HG03045 (cell line): ENCODE measurements at regions not wholly inside any gene's neighbourhood (a gene's known extent, or its start where the extent isn't known, plus 50 kb on each side); places are given as distances from the start of the nearest gene placed in this dataset.

Experiments
- ATAC-seq: cut with Tn5 transposase; IDR thresholded peaks from one replicate; pipeline ENCODE4 v1.9.1; 2021; ENCODE audit warnings: mild to moderate bottlenecking, moderate library complexity; ENCODE audit not compliant: unreplicated experiment

DNA sequence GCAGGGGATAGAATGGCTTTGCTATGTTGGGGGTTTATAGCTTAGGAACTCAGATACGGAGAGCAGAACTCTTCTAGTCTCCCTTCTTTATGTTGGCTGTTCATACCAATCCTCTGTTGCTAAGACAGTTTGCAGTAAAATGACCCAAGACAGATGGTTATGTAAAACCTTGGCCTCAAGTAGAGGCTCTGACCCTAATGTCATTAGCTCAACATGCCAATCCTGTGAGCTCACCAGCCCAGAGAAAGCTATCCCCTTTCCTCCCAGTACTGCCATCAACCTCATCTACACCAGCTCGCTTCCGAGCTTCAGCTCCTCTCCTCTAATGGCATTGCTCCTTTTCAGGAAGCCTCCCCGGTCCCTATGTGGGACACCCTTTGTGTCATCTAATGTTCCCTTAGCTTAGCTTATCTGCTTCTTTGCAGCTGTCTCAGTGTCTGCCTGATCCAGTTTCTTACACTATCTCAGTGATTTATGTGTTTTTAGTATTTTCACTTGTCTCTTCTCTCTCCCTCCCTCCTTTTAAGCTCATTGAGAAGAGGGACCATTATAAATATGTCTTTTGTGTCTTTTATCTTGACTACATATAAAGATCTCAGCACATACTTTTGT, 281.3 kb upstream of the CLINT1 start:
- no peak for ATAC-seq

DNA sequence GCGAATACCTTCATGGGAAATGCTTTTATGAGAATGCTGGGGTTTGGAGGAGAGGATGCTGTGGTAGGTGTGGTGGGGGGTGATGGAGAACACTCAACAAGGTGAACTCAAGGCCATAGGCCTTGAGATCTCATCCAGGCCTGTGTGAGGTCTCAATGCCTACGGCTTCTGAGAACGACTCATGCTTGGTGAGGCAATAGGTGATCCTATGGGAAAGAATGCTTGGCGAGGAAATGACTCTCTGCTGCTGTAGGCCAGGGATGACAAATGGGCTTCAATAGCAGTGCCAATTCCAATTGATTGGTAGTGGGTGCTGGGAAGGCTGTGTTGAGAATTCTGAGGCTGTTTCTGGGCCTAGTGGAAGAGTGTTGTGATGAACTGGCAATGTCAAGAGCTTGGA, 280.2 kb upstream of the CLINT1 start:
- ATAC-seq = no peak

DNA sequence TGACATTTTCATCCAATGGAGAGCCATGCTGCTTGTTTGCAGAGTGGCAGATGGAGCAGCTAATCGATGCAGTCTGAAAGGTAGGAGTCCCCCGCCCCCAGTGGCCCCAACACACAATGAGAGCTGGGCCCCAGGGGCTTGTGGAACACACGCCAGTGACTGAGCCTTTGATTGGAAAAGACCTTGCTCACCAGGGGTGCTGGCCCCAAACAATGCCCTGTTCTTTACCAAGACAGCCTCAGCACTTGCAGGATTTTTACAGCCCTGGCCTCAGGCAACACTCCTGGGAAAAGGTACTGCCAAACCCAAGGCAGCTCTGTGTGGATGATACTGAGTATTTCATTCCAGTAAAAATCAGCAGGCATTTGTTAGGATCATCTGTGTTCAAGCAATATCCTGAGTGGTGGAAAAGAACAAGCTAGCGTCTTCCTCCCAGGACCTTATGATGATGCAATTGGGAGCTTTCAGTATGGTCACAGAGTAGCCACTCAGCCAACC, 276.8 kb upstream of the CLINT1 start:
- ATAC-seq = no peak

DNA sequence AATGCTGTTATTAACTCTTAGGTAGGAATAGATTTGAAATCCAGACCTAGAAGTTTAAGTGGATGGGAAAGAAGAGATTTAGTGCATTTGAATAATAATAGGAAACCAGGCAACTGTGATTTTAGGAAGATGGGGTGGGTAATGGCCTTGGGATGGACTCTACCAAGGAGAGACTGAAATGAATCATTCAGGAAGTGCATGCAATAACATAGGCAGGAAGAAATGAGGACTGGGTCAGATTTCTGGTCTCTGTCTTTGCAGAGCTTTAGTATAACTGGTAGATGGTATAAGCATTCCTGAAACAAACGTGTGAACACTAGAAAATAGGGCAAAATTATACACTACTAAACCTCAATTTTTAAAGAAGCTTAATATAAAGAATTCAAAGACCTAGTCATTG, 274.4 kb upstream of the CLINT1 start:
- no peak for ATAC-seq

DNA sequence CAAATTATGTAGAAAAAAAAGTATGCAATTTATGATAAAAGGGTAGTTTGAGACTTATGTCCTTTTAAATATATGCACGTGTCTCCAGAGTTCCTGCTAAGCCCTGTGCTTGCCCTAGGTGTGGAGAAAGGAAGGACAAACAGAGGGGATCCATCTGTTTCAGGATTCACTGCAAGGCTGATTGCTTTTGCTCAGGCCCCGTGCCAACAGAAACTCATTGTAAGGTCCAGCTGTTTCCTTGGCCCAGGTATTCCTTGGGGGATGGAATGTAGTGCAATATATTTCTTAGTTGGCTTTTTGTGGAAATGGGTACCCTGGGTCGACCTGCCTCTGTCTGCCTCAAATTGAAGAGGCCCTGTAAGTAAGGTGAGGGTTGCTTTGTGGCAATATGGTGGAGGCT, 268.6 kb upstream of the CLINT1 start:
- no peak for ATAC-seq

DNA sequence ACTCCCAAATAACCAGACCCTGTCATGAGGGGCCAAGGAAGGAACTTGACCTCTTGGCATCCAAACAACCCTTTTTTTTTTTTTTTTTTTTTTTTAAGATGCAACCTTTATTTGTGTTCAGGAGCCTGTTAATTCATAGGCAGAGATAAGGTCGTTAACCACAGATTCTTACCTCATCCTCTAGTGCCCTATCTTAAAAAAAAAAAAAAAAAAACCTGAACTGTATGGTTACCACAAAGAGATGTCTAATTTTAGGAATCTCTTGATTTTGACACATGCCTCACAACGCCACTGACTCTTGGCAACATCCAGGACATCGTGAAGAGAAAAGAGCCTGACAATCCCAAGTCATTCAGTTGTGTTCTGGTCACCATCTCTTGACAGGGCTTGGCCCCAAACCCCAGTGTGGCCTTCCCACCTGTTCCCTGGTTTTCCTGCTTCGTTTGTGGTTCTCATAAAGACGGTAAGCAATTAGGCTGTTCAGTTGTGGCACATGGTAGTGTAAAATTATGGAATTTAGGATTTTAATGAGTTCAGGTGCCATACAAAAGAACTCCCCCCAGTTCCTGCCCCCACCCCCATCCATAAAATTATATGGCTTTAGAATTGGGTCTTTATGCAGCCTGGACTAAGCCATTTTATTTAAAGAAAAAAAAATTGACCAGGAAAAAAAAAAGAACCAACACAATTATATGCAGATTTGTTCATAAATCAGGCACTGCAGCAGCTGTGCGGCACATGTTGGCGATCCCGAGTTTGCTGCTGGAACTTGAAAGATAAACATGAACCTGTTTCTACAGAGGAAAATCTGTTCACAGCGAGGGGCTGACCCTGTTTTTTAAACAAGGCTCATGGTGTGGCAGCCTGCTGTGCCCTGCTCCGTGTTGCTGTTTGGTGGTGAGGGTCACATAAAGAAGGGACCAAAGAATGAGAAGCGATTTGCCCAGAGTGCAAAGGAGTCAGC, 267.8 kb upstream of the CLINT1 start:
- no peak for ATAC-seq

DNA sequence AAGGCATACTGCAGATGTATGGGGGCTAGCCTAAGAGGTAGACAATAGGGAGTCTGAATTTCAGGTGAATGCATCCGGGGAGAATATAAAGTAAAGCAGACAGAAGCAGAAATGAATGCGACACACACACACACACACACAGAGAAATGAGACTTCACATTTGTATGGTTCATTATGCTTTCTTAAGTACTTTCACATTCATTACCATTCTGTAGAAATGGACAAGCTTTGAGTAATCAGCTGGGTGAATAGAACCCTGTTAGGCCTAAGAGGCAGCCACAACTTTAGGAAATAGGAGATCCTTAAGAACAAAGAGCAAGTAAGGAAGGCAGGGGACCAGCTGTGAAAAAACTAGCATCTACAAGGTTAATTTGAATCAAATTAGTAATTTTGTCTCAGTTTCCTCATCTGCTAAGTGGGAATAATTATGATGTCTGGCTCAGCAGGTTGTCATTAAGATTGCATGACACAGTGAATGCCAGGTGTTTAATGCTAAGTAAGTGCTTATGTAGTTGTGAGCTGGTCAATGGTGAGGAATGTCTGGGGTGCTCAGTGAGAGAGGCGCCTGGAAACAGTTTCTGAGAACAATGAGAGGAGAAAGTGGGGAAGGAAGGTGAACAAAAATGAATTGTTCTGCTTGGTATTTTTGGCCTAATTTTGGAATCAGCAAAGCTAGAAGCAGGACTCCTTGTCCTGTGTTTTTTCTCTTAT, 265.8 kb upstream of the CLINT1 start:
- no peak for ATAC-seq

DNA sequence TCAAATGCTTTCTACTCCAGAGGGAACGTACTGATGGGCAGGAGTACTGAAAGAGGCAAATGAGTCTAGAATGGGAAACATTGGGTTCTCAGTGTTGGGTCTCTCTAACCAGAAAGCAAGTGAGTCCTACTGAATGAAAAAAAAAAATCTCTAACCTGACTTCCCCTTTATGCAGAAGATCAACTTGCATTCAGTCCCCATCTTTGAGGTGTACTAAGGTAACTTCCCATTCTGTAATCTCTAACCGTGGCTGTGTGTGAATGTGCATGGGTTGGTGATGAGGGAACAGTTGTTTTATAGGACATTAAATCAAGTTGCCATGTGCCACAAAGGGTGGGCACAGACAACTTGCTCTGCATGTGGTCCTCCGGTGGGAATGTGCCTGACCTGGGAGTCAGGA, 264.6 kb upstream of the CLINT1 start:
- ATAC-seq = no peak

DNA sequence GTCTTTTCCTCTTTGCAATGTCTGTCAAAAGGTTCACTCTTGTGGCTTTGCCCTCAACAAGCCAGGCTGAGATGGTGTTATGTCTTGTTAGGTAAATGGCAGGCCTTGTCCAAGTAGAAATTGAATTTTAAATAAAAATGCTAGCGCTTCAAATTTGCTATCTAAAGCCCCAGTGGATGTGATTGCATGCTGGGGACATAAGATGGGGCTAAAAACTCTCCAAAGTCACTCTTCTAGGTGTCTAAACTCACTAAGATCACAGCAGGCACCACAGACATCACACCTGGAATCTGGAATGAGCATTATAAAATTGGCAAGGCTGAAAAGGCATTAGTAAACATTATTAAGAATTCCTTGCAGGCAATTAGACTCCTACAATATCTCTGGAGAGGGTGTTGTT, 262.7 kb upstream of the CLINT1 start:
- no peak for ATAC-seq

DNA sequence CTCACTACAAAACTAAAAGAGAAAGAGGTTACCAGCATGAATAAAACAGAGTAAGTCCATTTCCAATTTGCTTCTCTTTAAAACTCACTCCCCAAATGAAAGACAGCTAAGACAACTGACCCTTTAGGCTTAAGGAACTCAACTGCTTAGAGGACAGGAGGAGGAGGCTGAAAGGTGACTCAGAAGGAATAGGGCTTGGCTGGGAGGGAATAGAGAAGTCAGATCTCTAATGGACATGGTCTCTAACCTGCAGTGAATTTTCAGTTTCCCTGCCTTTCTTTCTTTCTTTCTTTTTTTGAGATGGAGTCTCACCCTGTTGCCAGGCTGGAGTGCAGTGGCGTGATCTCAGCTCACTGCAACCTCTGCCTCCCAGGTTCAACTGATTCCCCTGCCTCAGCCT, 261.8 kb upstream of the CLINT1 start:
- no peak for ATAC-seq

DNA sequence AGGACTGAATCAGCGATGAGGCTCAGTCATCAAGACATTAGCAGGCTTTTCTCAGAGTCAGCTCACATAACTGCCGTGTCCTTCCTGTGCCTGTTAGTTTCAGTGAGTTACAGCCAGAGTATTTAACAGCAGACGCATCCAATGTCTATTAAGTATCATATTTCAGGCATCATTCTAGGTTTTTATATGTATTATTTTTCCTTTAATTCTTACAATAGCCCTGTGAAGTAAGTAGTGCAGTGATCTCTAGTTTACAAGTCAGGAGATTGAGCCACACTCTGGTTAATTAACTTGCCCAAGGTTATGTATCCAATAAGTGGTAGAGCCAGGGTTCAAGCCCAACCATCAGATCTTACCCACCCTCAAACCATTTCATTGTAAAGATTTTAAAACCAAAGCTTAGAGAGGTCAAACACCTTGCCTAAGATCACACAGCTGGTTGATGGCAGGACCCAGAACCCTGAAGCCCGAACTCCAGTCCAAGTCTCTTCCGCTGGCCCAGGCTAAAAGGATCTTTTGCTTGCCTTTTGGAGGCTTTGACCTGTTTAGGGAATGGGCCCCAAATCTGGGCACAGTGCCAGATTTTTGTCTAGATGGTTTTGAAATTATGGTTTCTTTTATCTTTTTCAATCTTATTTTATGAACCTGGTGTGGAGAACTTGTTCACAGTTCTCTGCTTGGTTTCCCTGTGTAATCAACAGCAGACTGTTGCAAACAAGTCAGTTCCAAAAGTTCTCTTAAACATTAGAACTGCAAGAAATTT, 261.2 kb upstream of the CLINT1 start:
- ATAC-seq = no peak

DNA sequence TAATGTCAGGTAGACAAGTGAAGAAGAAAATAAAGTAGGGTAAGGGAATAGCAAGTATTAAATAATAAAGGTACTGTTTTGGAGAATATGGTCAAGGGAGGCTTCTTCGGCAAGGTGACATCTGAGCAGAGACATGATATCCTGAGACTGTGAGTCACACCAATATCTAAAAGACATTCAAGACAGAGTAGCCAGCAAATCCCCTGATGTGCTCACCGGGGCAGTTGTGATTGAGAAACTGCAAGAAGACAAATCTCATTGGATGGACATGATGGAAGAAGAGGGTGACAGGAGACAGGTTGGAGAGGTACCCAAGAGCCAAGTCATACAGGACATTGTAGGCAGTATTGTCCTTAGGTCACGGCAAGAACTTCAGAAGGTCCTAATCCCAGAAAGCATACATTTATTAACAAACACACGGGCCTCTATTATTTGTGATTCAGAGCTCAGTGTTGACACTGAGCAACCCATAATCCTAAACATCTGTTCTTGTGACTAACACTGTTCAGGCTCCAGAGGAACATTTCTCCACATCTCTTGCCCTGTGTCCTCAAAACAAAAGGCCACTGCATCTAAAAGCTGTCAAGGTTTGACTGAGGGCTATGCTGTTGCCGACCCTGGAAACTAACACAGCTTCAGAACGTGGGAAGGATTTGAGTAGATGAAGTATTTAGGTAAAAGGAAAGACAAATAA, 258.7 kb upstream of the CLINT1 start:
- no peak for ATAC-seq

DNA sequence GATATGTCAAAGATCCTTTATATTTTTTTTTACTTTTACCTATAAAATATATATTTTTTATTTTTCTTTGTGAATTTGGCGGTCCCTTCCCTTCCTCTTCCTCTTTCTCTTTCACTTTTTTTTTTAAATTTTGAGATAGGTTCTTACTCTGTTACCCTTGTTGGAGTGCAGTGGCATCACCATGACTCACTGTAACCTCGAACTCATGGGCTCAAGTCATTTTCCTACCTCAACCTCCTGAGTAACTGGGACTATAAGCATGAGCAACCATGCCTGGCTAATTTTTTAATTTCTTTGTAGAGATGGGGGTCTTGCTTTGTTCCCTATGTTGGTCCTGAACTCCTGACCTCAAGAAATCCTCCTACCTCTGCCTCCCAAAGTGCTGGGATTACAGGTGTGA, 258.0 kb upstream of the CLINT1 start:
- ATAC-seq = no peak

DNA sequence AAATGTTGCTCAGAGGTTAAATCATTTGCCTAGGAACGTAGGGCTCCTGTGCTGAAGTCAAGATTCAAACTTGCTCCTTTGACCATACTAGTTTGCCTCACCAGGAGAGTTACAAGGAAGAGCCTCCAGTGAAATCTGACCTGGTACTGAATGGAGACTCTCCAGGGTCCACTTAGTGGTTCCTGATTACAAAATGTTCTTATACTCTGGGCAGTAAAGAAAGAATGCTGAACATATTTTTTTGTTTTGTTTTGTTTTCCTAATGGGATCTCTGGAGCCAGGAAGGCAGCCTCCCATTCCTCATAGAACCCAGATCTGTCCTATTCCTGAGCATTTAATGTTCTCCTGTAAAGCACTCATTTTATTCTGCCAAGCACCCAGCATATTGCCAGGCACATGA, 256.5 kb upstream of the CLINT1 start:
- ATAC-seq = no peak

DNA sequence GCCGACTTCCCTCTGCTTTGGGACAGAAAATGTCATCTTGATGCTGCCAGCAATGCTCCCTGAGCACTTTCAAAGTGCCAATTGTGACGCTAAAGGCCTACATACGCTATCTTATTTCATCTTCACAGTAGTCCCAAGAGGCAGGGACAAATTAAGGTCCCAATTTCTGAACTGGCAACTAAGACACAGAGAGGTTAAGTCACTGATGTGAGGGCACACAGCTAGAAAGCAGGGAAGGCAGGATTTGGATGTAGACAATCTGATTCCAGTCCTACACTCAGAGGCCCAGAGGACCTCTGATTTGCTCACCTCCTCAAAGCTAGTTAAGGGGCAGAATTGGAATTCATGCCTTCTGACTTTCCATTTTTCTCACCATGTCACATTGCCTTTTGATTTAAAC, 249.2 kb upstream of the CLINT1 start:
- no peak for ATAC-seq

DNA sequence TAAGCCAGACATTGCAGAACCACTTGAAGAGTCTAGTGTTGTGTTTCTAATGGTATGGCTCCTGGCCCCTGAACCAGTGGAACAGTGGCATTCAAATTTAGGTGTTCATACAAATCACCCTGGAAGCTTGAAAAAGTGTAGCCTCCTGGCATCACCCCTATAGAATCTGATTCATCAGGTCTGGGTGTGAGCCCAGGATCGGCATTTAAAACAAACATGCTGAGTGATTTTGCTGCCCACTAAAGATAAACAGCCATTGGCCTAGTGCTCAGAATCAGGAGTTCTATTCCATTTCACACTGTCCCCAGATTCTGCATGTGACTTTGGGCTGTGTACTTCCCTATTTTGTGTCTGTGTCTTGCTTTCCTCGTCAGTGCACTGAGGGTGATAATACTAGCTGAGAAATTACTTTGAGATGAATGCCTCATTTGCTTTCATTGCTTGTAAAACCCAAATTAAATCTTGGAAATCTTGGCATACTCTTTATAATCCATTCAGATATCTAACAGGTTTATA, 241.5 kb upstream of the CLINT1 start:
- ATAC-seq = no peak

DNA sequence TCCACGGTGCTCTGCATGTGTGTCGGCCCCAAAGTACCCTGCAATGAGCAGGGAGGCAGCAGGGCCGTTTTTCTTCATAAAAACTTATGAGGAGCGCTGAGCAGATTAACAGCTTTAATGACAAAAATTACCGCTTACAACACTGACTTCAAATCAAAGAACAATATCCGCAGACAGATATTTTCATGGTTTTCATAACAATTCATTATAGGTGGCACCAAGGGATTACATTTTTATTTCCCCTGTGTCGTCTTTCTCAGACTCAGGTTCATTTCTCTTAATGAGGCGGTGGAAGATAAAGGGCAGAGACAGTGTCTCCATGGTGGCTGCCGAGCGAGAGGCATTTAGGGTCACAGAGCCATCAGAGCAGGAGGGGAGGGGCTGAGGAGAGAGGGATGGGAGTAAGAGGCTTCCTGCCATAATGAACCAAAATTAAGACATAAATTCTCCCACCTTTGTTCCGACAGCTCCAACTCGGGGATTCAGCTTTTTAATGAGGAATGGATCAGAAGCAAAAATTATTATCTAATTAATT, 240.7 kb upstream of the CLINT1 start:
- ATAC-seq = no peak

DNA sequence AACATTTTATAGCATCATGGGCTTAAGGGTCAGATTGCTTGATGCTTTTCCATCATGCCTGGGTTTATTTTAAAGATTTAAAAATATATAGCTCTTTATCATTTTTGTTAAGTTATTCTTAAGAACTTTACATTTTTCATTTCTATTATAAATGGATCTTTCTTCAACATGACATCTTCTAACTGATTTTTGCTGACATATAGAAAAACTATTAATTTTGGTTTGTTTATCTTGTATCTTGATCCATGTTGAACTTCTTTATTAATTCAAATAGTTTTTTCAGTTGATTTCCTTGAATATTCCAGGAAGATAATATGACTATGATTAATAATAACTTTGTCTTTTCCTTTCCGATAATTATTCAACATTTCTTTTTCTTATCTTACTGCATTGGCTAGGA, 237.9 kb upstream of the CLINT1 start:
- ATAC-seq = no peak

DNA sequence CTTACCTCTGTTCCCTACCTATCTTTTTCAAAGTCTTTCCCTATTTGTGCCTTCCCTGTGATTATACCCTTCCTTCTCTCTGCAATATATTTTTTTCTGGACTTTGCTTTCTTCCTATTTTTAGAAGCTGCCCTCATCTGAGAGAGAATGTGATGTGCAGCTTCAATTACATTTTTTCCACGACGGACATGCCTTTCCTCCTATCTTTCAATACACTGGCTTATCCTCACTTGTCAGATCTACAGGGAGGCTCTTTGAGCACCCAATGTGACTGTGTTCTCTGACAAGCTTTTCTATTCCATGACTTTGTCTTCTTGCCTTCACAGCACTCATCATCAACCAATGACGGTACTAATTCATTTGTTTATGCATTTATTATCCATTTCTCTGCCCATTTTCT, 227.9 kb upstream of the CLINT1 start:
- ATAC-seq = no peak

DNA sequence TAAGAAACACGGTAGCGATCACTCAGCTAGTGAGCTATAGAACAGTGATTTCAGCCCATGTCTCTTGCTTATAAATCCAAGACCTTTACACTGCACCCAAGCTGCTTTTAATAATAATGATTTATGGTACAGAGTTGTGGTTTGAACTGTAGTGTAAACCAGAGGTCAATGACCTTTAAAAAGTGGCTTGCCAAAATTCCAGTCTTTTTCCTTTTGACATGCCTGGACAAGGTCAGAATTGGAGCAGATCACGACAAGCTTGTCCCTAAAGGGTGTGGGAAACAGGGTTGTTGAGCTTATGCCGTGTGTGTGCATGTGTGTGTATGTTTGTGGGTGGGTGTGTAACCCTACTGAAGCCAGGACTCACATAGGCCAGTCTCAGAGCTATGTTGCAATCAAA, 225.3 kb upstream of the CLINT1 start:
- ATAC-seq = no peak
